ENCODE measurements at regions not wholly inside any gene's neighbourhood (a gene's known extent, or its start where the extent isn't known, plus 50 kb on each side); places are given as distances from the start of the nearest gene placed in this dataset.

DNA sequence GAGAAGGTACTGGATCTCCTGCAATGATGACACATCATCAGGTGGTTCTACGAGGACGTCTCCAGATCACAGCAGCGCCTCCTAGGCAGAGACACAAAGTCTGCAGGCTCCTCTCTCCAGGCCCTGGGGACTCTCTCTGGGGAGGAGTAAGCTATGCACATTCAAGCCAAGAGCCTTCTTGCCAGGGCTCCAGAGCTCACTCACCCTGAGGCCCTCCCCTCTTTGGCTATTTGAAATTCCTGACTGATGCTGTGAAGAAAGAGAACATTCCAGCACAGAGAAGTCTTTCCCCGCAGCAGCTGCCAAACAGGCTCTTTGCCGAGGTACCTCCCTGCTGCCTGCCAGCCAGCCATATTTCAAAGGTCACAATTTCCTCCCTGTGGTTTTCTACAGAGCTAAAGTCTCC lies 204.9 kb downstream of the CSNK2A3 start:
- Histone ChIP-seq H3K27ac (ENCODE audit: low read depth, low read length, poor library complexity, severe bottlenecking) (no peak overlapping the region), H2AFZ (ENCODE audit: low read length) (no peak overlapping the region), H3K79me2 (ENCODE audit: insufficient read depth, low read depth, low read length) (no peaks in the 10 kb centered on the region), H3K4me3 (ENCODE audit: low read depth, low read length, poor library complexity, severe bottlenecking) (no peak overlapping the region), H3K36me3 (ENCODE audit: insufficient read depth, low read length) (no peaks in the 10 kb centered on the region), H4K20me1 (ENCODE audit: insufficient read depth, low read length) (no peaks in the 10 kb centered on the region), H3K9me2 (ENCODE audit: insufficient read depth, low read length) (no peaks in the 10 kb centered on the region), H3K4me2 (ENCODE audit: low read length) (no peak overlapping the region), H3K9me3 (ENCODE audit: low read length) (no peaks in the 10 kb centered on the region), H3K4me1 (ENCODE audit: insufficient read depth, low read length, poor library complexity, severe bottlenecking) (peaks cover 17% of the 10 kb centered on the region)
- no TSS peak for BruUV-seq (replicated peaks)
- POLR2A ChIA-PET = no interaction called here
- no peak for DNase-seq (ENCODE audit: low spot score)
- intact Hi-C loops (cut with micrococcal nuclease; ENCODE audit: unreplicated experiment) = no loop called here
- CTCF ChIA-PET (ENCODE audit: unreplicated experiment) = no interaction called here
- no peak for TF ChIP-seq EZH2phosphoT487 (IDR thresholded peaks at IDR 0.05; ENCODE audit: borderline replicate concordance, low read depth, low read length)
- TF ChIP-seq, protein P1, sequence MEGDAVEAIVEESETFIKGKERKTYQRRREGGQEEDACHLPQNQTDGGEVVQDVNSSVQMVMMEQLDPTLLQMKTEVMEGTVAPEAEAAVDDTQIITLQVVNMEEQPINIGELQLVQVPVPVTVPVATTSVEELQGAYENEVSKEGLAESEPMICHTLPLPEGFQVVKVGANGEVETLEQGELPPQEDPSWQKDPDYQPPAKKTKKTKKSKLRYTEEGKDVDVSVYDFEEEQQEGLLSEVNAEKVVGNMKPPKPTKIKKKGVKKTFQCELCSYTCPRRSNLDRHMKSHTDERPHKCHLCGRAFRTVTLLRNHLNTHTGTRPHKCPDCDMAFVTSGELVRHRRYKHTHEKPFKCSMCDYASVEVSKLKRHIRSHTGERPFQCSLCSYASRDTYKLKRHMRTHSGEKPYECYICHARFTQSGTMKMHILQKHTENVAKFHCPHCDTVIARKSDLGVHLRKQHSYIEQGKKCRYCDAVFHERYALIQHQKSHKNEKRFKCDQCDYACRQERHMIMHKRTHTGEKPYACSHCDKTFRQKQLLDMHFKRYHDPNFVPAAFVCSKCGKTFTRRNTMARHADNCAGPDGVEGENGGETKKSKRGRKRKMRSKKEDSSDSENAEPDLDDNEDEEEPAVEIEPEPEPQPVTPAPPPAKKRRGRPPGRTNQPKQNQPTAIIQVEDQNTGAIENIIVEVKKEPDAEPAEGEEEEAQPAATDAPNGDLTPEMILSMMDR (conservative IDR thresholded peaks at IDR 0.05; ENCODE audit: low read length) = 0 out of 2 replicates have a peak, but pooled peaks have one; percentile 29

DNA sequence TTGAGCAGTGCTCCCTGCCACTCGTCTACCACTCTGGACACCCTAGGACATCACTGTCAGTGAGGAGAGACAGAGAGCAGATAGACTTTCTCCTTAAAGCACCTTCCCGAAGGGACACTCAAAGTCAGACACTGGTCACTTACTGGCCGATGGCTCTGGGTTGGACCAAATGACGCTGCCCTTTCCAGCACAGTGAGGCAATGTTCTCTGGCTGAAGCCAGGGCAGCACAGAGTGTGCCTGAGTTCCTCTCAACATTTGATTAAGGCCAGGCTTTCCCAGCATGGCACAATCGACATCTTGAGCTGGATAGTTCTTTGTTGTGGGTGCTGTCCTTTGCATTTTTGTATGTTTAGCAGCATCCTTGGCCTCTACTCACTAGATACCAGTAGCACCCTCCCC lies 206.2 kb downstream of the CSNK2A3 start:
- BruUV-seq (replicated peaks) = no TSS peak
- Histone ChIP-seq H3K4me3 (ENCODE audit: low read depth, low read length, poor library complexity, severe bottlenecking) (no peak overlapping the region), H3K36me3 (ENCODE audit: insufficient read depth, low read length) (no peaks in the 10 kb centered on the region), H3K4me1 (ENCODE audit: insufficient read depth, low read length, poor library complexity, severe bottlenecking) (peaks cover 17% of the 10 kb centered on the region), H3K27ac (ENCODE audit: low read depth, low read length, poor library complexity, severe bottlenecking) (no peak overlapping the region), H2AFZ (ENCODE audit: low read length) (no peak overlapping the region), H3K4me2 (ENCODE audit: low read length) (no peak overlapping the region), H3K9me2 (ENCODE audit: insufficient read depth, low read length) (no peaks in the 10 kb centered on the region), H3K79me2 (ENCODE audit: insufficient read depth, low read depth, low read length) (no peaks in the 10 kb centered on the region), H3K9me3 (ENCODE audit: low read length) (no peaks in the 10 kb centered on the region), H4K20me1 (ENCODE audit: insufficient read depth, low read length) (no peaks in the 10 kb centered on the region)
- intact Hi-C loops (cut with micrococcal nuclease; ENCODE audit: unreplicated experiment) = no loop called here
- TF ChIP-seq, protein P1 (conservative IDR thresholded peaks at IDR 0.05; ENCODE audit: low read length) = no peak
- TF ChIP-seq EZH2phosphoT487 (IDR thresholded peaks at IDR 0.05; ENCODE audit: borderline replicate concordance, low read depth, low read length) = no peak
- DNase-seq (ENCODE audit: low spot score) = no peak
- CTCF ChIA-PET (ENCODE audit: unreplicated experiment) = interaction anchor here (0.6 kb wide), 1 partner anchor 63 kb away, joined by 3 read pairs; no protein-coding TSS in a partner anchor
- POLR2A ChIA-PET = interaction anchor here (1.2 to 1.5 kb wide), 2 partner anchors 20 to 534 kb away, joined by 3 to 4 read pairs; no protein-coding TSS in a partner anchor

DNA sequence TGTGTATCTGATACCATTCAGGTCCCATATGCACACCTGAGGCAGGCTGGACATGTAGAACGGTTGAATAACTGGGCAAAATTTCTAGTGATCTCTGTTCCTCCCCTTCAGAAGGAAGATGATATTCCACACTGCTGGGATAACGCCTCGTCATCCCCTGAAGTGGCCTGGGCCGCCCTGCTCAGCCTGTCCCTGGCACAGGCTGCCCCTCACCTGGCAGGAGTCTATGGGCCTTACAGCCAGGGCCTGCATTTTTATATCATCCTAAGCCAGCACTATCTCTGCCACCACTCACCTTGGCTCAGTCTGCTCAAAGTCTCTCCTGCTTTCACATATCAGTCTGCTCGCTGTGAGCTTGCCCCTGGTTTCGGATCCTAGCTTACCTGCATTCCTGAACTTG lies 209.2 kb downstream of the CSNK2A3 start:
- H3K36me3 ChIP-seq (ENCODE audit: insufficient read depth, low read length) = no peaks in the 10 kb centered on the region
- intact Hi-C loops (cut with micrococcal nuclease; ENCODE audit: unreplicated experiment) = no loop called here
- H3K9me2 ChIP-seq (ENCODE audit: insufficient read depth, low read length) = no peaks in the 10 kb centered on the region
- ChIA-PET CTCF (ENCODE audit: unreplicated experiment) (no interaction called here), POLR2A (no interaction called here)
- no peaks in the 10 kb centered on the region for H3K4me1 ChIP-seq (ENCODE audit: insufficient read depth, low read length, poor library complexity, severe bottlenecking)
- no peaks in the 10 kb centered on the region for H3K9me3 ChIP-seq (ENCODE audit: low read length)
- no TSS peak for BruUV-seq (replicated peaks)
- no peak overlapping the region for H2AFZ ChIP-seq (ENCODE audit: low read length)
- H3K27ac ChIP-seq (ENCODE audit: low read depth, low read length, poor library complexity, severe bottlenecking) = no peak overlapping the region
- no peak for TF ChIP-seq EZH2phosphoT487 (IDR thresholded peaks at IDR 0.05; ENCODE audit: borderline replicate concordance, low read depth, low read length)
- TF ChIP-seq, protein P1 (conservative IDR thresholded peaks at IDR 0.05; ENCODE audit: low read length) = no peak
- H3K79me2 ChIP-seq (ENCODE audit: insufficient read depth, low read depth, low read length) = no peaks in the 10 kb centered on the region
- no peak overlapping the region for H3K4me3 ChIP-seq (ENCODE audit: low read depth, low read length, poor library complexity, severe bottlenecking)
- no peak overlapping the region for H3K4me2 ChIP-seq (ENCODE audit: low read length)
- H4K20me1 ChIP-seq (ENCODE audit: insufficient read depth, low read length) = no peaks in the 10 kb centered on the region
- no peak for DNase-seq (ENCODE audit: low spot score)

All from OCI-LY7 (cell line).